ENCODE measurements at regions not wholly inside any gene's neighbourhood (a gene's known extent, or its start where the extent isn't known, plus 50 kb on each side); places are given as distances from the start of the nearest gene placed in this dataset.

DNA sequence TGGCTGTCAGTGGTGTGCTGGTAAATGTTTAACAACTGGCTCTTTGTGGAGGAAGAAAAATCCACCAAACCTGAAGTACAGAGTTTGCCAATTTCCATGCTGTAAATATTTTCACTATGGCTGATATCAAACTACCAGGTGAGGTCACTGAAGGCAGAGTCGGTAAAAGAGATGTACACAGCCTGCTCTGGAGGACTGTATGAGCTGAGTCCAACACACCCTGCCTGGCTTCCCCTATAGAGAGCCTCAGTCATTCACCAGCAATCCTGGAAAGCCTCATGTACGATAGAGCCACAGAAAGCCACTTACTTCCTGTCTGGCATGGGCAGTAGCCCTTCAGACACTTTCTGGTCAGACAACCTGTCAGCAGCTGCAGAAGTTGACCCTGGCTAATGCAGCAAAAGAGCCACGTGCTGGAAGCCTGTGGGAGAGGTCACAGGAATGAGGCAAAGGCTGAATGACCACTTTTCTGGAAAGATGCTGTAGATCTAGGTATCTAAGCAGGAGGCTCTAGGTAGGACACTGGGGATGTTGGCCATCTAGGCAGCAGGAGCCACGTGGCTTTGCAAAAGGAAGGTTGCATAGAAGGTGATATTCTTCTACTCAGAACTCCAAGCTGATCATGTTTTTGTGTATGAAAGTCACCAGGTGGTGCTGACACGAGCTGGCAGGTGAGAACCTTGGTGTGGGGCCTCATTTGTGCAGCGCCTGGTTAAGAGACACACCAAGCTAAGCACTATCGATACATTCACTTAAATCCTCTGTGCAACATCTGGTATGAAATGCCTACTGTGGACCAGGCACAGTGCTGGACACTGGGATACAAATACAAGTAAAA is 553.9 kb downstream of the VRK1 start:
- DNase-seq (ENCODE audit: low read depth in 1 of 2, low spot score in 1 of 2): no peak
- TF ChIP-seq SPI1 (IDR thresholded peaks at IDR 0.05; ENCODE audit: borderline replicate concordance, low read depth) (no peak), POLR2AphosphoS5 (IDR thresholded peaks at IDR 0.05; ENCODE audit: low read depth) (no peak), GABPA (IDR thresholded peaks at IDR 0.05; ENCODE audit: low read depth) (no peak), REST (IDR thresholded peaks at IDR 0.05; ENCODE audit: insufficient replicate concordance, low read depth) (no peak)
- TF ChIP-seq, protein P1, sequence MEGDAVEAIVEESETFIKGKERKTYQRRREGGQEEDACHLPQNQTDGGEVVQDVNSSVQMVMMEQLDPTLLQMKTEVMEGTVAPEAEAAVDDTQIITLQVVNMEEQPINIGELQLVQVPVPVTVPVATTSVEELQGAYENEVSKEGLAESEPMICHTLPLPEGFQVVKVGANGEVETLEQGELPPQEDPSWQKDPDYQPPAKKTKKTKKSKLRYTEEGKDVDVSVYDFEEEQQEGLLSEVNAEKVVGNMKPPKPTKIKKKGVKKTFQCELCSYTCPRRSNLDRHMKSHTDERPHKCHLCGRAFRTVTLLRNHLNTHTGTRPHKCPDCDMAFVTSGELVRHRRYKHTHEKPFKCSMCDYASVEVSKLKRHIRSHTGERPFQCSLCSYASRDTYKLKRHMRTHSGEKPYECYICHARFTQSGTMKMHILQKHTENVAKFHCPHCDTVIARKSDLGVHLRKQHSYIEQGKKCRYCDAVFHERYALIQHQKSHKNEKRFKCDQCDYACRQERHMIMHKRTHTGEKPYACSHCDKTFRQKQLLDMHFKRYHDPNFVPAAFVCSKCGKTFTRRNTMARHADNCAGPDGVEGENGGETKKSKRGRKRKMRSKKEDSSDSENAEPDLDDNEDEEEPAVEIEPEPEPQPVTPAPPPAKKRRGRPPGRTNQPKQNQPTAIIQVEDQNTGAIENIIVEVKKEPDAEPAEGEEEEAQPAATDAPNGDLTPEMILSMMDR (IDR thresholded peaks at IDR 0.05; ENCODE audit: insufficient read depth, low read length): no peak
- H3K4me3 ChIP-seq (replicated peaks; ENCODE audit: insufficient read depth, low read length): no peak overlapping the region
- no peaks in the 10 kb centered on the region for H3K27me3 ChIP-seq (ENCODE audit: insufficient read depth, poor library complexity, severe bottlenecking)
- no peak overlapping the region for H3K27ac ChIP-seq (replicated peaks)

DNA sequence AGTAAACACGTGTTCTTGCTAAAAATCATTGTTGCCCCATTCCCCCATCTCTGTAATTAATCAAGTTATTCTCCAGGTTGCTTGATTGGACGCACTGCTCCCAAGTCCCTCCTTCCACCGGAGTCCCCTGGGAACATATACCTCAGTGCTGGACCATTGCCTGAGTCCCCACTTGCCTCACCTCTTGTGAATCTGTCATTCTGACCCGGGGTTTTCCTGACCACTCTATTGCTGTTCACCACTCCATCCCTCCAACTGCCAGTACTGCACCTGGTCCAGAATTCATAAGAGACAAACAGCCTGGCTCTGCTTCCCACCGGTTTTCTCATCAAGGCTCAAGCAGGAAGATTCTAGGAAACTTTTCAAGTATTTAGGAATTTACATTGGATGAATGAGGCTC is 555.9 kb downstream of the VRK1 start:
- no peak for TF ChIP-seq REST (IDR thresholded peaks at IDR 0.05; ENCODE audit: insufficient replicate concordance, low read depth)
- TF ChIP-seq POLR2AphosphoS5 (IDR thresholded peaks at IDR 0.05; ENCODE audit: low read depth): no peak
- TF ChIP-seq GABPA (IDR thresholded peaks at IDR 0.05; ENCODE audit: low read depth): no peak
- no peak for TF ChIP-seq SPI1 (IDR thresholded peaks at IDR 0.05; ENCODE audit: borderline replicate concordance, low read depth)
- TF ChIP-seq, protein P1 (IDR thresholded peaks at IDR 0.05; ENCODE audit: insufficient read depth, low read length): no peak

DNA sequence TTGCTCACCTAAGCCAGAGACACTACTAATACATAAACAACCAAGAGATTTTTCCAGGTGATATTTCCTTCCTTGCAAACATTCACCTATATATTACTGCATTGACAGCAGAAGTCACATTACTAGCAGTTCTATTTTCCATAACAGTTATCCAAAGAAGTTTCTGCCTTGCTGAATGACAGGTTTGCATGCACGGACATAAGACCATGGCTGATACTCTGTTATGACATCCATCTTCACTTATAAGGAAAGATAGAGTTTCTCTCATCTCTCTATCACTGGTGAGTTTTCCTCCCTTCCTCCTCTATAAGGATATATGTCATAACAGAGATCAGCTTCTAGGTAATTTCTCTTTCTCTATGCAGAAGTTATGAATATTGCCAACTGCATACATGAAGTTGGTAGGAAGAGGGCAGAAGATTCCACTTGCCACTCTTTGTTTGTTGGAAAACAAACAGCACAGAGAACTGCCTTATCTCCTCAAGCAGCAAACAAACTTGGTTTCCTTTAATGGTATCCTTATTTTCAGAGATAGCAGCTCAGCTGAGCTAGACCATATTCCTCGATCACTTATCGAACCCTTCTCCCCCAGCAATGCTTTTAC is 557.0 kb downstream of the VRK1 start:
- DNase-seq (ENCODE audit: low read depth in 1 of 2, low spot score in 1 of 2): no peak
- no peak overlapping the region for H3K27ac ChIP-seq (replicated peaks)
- TF ChIP-seq POLR2AphosphoS5 (IDR thresholded peaks at IDR 0.05; ENCODE audit: low read depth): no peak
- TF ChIP-seq SPI1 (IDR thresholded peaks at IDR 0.05; ENCODE audit: borderline replicate concordance, low read depth): no peak
- no peak for TF ChIP-seq GABPA (IDR thresholded peaks at IDR 0.05; ENCODE audit: low read depth)
- TF ChIP-seq, protein P1 (IDR thresholded peaks at IDR 0.05; ENCODE audit: insufficient read depth, low read length): no peak
- TF ChIP-seq REST (IDR thresholded peaks at IDR 0.05; ENCODE audit: insufficient replicate concordance, low read depth): no peak
- H3K27me3 ChIP-seq (ENCODE audit: insufficient read depth, poor library complexity, severe bottlenecking): no peaks in the 10 kb centered on the region
- H3K4me3 ChIP-seq (replicated peaks; ENCODE audit: insufficient read depth, low read length): no peak overlapping the region

More for the DNA sequence above, 555.9 kb downstream of the VRK1 start:
- H3K27ac ChIP-seq (replicated peaks): no peak overlapping the region
- no peak for DNase-seq (ENCODE audit: low read depth in 1 of 2, low spot score in 1 of 2)
- H3K4me3 ChIP-seq (replicated peaks; ENCODE audit: insufficient read depth, low read length): no peak overlapping the region
- no peaks in the 10 kb centered on the region for H3K27me3 ChIP-seq (ENCODE audit: insufficient read depth, poor library complexity, severe bottlenecking)
